GM12892 (cell line): ENCODE measurements at regions not wholly inside any gene's neighbourhood (a gene's known extent, or its start where the extent isn't known, plus 50 kb on each side); places are given as distances from the start of the nearest gene placed in this dataset.

Source experiments
- DNase-seq: peaks from one replicate; pipeline ENCODE4 v3.0.0; 2011; ENCODE audit not compliant: insufficient read length
- FAIRE-seq: peaks from 2 replicates; lab custom pipeline; 2011; peaks lifted over from hg19 to GRCh38; lab: Jason Lieb, UNC
- POLR2A ChIP-seq: IDR thresholded peaks from 2 replicates; pipeline ENCODE4 v1.6.1; 2011; ENCODE audit warnings: low read depth, low read length, control low read depth
- POLR2AphosphoS5 ChIP-seq: IDR thresholded peaks from 2 replicates; pipeline ENCODE4 v1.6.1; 2011; ENCODE audit warnings: low read depth, low read length, control low read depth
- TAF1 ChIP-seq: IDR thresholded peaks from 2 replicates; pipeline ENCODE4 v1.6.1; 2011; ENCODE audit warnings: low read depth, mild to moderate bottlenecking, control low read depth, low read length, borderline replicate concordance

DNA sequence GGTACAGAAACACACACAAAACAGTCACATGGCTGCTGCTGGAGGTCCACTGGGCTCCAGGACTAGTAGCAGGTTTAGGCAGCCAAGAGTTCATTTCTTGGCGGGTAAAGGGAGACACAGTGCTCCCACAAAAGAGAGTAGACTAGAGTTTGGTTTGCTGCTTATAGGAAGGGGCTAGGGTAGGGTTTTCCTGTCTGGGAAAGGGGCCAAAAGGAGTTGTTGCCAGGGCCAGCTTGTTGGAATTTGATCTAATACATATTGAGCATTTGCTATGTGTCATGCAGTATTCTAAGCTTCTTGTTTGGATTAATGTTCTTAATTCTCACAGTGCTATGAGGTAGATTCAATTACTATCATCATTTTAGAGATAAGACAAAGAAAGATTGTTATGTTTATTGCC lies 195.1 kb upstream of the PLET1 start:
- FAIRE-seq (no peak), DNase-seq (no peak)
- no peak for TF ChIP-seq POLR2AphosphoS5
- TF ChIP-seq TAF1: no peak
- no peak for TF ChIP-seq POLR2A

DNA sequence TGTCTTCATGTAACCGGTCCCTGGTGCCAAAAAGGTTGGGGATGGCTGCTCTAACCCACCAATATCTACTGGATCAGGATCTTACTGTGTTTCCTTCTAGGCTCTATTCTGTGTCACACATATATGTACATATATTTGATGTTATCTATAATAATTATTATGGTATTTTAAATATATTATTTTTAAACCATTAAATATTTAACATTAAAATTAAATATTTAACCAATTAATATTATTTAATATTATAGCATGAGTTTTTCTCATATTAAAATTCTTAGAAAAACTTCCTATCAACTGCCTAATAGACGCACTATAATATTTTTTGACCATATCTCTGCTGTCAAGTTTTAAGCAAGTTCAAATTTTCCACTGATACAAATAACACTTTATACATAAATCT lies 196.9 kb upstream of the PLET1 start:
- TF ChIP-seq TAF1 (no peak), POLR2A (no peak)
- no peak for DNase-seq
- no peak for FAIRE-seq

DNA sequence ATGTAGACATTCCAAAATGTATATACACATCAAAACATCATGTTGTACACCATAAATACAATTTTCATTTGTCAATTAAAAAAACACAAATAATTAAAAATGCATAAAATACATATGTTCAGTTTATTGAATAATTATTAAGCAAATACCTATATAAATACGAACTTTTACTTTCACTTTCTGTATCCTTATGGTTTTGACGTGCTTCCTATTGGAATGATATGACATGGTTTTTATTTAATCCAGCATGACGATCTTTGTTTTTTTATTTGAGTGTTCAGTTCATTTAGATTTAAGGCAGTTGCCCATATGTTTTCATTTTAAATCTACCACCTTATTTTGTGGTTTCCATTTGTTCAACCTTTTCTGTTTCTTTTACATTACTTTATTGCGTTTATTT lies 198.3 kb upstream of the PLET1 start:
- DNase-seq (no peak), FAIRE-seq (no peak)
- no peak for TF ChIP-seq POLR2A
- TF ChIP-seq POLR2AphosphoS5: no peak
- no peak for TF ChIP-seq TAF1

DNA sequence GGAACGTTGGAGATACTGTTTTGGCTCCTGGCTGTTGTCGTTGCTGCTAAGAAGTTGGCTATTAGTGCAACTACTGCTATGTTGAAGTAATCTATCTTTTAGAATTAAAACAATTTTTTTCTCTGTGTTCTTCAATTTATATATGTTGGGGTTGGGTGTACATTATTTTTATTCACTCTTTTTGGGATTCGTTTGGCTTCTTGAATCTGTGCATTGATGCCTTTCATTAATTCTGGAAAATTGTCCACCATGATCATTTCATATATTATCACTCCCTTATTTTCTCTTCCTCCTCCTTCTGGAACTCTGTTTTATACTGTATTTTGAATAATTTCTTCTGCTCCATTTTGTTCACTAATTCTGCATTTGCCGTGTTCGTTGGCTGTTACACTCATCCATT lies 199.5 kb upstream of the PLET1 start:
- TF ChIP-seq POLR2AphosphoS5 (no peak), POLR2A (no peak), TAF1 (no peak)
- FAIRE-seq: no peak

DNA sequence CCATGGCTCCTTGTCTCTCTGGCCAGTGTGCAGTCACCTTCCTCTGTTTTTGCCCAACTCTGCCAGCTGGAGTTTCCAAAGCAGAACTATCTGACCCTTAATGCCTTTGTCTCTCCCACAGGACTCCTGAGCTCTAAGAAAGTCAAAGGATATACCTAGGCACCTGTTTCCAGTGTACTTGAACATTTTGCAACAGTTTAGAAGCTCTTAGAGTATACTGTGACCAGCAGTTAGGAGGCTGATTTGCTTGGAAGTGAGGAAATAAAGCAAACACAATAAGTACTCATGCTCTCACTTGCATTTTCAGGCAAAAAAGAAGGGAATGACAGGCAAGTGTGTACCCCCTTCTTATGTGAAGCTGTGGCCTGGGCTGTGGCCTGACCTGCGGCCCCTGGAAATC lies 204.3 kb upstream of the PLET1 start:
- DNase-seq (no peak), FAIRE-seq (no peak)
- no peak for TF ChIP-seq POLR2A
- TF ChIP-seq POLR2AphosphoS5: no peak
- no peak for TF ChIP-seq TAF1

More for the DNA sequence above, 199.5 kb upstream of the PLET1 start:
- no peak for DNase-seq

DNA sequence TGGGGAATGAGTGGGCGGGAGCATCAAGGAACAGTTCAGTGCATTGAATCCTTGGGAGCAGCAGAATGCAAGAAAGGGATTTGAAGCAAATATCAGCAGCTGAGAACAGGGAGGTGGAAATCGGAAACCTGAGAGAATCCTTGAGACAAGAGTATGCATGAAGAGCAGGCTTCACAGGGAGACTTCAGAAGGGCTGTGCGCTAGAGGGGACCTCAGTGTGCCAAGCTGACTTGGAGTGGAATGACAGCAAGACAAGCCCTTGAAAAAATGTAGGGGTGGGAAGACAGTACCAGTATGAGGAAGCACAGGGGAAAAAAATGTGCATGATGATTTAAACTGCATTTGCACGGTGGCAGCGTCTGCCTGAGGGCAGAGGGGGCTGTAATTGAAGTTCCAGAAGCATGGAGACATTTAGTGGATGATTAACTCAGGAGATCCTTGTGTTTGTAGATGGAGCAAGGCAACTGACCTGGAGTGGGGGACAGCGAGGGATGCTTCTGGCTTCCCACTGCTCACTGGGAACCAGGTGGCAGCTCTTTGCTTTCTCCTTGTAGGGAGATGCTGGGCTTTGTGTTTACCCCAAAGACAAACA lies 204.9 kb upstream of the PLET1 start:
- DNase-seq: no peak
- FAIRE-seq: no peak
- no peak for TF ChIP-seq POLR2A
- no peak for TF ChIP-seq POLR2AphosphoS5
- no peak for TF ChIP-seq TAF1

DNA sequence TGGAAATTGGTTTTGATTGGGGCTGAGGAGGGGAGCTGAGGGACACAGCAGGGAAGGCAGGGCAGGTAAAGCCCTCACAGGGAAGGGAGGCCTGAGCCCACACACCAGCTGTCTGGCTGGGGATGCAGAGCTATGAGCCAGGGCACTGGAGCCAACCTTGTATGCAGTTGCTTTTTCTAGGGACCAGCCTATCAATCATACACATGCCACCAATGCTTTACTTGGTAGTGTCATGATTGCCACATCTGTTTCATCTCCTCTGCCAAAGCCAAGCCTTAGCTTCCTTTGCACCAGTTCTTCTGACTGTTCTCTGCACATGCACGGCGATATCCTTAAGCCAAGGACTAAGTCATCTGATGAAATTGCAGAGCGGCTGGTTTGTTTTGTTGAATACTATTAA lies 207.1 kb upstream of the PLET1 start:
- DNase-seq: no peak
- no peak for FAIRE-seq

DNA sequence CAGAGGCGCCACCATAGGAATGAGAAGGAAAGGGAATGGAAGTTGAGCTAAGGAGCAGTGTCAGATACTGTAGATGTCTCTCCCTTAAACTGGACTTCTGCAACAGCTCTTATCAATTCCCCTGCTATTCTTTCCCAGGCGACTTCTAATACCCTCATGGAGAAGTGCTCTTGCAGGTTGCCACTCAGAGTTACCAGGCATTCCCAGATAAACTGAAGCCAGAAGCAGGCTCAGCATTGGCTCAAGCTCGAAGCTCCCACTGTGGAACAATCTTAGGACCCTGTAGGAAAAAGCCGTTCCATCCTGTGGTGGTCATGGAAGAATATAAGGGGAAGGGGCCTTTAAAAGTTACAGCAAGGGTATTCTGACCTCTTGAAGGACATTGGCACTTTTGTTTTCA lies 208.7 kb upstream of the PLET1 start:
- TF ChIP-seq POLR2AphosphoS5 (no peak), TAF1 (no peak), POLR2A (no peak)
- FAIRE-seq (no peak), DNase-seq (no peak)

More for the DNA sequence above, 207.1 kb upstream of the PLET1 start:
- TF ChIP-seq POLR2AphosphoS5 (no peak), POLR2A (no peak), TAF1 (no peak)

DNA sequence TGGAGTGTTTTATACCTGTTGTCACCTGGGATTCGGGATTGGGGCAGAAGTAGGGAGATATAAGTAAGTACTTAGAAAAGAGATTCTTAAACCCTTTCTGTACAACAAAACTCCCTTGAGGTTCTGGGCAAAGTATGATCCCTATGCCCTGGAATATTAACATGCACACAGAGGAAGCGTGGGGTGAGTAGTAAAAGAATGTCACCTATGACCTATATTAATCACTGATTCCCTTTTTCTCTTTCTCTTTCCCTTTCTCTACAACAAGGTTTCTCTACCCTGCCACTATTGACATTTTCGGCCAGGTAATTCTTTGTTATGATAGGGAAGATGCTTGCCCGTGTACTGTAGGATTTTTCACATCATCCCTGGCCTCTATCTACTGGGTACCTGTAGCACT lies 209.7 kb upstream of the PLET1 start:
- FAIRE-seq (no peak), DNase-seq (no peak)
- TF ChIP-seq POLR2A (no peak), POLR2AphosphoS5 (no peak), TAF1 (no peak)

DNA sequence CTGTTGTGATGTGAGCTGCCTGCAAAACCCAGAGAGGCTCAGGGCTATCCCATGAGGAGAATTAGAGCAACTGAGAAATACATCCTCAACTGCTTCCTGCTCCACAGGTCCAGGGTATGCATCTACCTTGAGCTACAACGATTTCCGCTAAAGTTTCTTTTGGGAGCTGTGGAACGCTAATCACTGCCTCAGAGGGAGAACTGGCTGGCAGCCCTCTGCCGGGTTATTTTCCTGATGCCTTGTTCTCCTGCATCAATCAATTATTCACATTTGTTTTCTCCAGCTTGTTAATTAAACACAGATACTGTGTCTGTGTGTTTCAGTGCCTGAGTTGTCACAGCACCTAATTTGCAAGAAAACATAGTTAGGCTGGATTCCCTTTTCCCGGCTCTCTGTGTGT lies 211.1 kb upstream of the PLET1 start:
- TF ChIP-seq POLR2AphosphoS5 (no peak), POLR2A (no peak)
- DNase-seq: no peak
- no peak for FAIRE-seq

DNA sequence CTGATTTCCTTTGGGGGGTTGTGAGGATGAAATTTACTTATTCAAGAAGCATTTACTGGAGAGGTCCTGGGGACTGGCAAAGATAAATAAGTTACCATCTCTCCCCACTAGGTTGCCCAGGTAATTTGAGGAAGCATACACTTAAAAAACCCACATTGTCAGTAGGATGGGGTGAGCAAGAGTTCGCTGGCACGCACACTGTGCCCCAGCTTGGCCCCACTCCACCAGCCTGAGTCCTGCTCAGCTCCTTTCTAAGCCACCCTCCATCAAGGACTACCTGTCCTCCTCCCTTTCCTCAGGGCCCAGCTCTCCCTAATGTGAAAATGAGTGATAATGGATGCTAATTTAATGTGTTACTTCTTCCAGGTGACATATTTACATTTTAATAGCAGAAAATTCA lies 216.5 kb upstream of the PLET1 start:
- no peak for DNase-seq
- no peak for TF ChIP-seq TAF1
- TF ChIP-seq POLR2AphosphoS5: no peak
- TF ChIP-seq POLR2A: no peak

DNA sequence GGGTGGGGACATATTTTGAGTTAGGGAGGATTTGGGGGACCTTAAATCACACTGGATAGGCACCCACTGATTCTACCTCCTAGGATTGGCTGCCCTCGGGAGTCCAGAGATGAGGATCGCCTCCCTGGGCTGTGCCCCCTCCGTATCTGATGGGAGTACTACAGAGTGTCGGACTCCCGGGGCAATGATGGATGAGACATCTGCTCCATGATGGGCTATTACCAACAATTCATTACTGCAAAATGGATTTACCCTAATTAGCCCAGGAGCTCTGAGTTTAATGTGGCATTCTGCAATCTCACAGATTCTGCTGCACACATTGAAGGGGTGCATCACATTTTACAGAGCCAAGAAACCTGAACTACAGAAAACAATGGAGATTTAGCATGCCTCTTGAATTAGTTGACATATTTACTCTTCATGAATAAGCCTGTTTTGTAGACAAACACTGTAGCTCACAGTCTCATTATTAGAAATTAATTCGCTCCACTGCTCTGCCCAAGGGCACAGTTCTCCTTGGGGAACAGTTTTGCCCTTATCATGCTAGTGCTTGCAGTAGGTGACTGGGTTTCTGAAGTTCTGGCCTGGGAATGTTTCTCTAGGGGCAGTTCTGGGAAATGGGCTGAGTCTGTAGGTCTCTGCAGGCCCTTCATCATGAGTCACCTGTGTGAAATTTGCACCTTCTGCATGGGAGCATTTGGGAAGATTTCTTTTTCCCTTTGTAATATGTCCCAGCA lies 217.1 kb upstream of the PLET1 start:
- DNase-seq (no peak), FAIRE-seq (no peak)
- TF ChIP-seq TAF1: no peak
- TF ChIP-seq POLR2AphosphoS5: no peak
- no peak for TF ChIP-seq POLR2A

More for the DNA sequence above, 216.5 kb upstream of the PLET1 start:
- FAIRE-seq: no peak
